HG02938 (cell line): ENCODE measurements at regions not wholly inside any gene's neighbourhood (a gene's known extent, or its start where the extent isn't known, plus 50 kb on each side); places are given as distances from the start of the nearest gene placed in this dataset.
"Not testable (repeated sequence)": the region's sequence is repeated elsewhere in the genome, so short reads cannot be mapped to it uniquely, and the experiment has no call there.

Source experiments
- ATAC-seq: cut with Tn5 transposase; IDR thresholded peaks from one replicate; pipeline ENCODE4 v1.9.1; 2021; ENCODE audit warnings: mild to moderate bottlenecking, moderate library complexity; ENCODE audit not compliant: unreplicated experiment

GRCh38 chr14:53858345-53858684 lies 98.3 kb downstream of the BMP4 start:
- ATAC-seq: no peak

GRCh38 chr14:53857625-53858344 lies 98.8 kb downstream of the BMP4 start:
- no peak for ATAC-seq

GRCh38 chr14:53855574-53855973 lies 101.1 kb downstream of the BMP4 start:
- ATAC-seq: no peak

GRCh38 chr14:53855127-53855526 lies 101.5 kb downstream of the BMP4 start:
- no peak for ATAC-seq

- ATAC-seq: no peak
Observed at GRCh38 chr14:53851394-53852090, 105.1 kb downstream of the BMP4 start.

GRCh38 chr14:53850714-53851296 lies 105.8 kb downstream of the BMP4 start:
- ATAC-seq: no peak

GRCh38 chr14:53849549-53849948 lies 107.1 kb downstream of the BMP4 start:
- no peak for ATAC-seq

- no peak for ATAC-seq
Observed at GRCh38 chr14:53848854-53849253, 107.8 kb downstream of the BMP4 start.

- no peak for ATAC-seq
Observed at GRCh38 chr14:53847881-53848280, 108.7 kb downstream of the BMP4 start.

- no peak for ATAC-seq
Observed at GRCh38 chr14:53847057-53847456, 109.6 kb downstream of the BMP4 start.

- no peak for ATAC-seq
Observed at GRCh38 chr14:53845813-53846693, 110.6 kb downstream of the BMP4 start.

GRCh38 chr14:53842938-53843337 lies 113.7 kb downstream of the BMP4 start:
- no peak for ATAC-seq

- no peak for ATAC-seq
Observed at GRCh38 chr14:53841109-53842099, 115.2 kb downstream of the BMP4 start.

- ATAC-seq: no peak
Observed at GRCh38 chr14:53840444-53840843, 116.2 kb downstream of the BMP4 start.

GRCh38 chr14:53838374-53838773 lies 118.3 kb downstream of the BMP4 start:
- ATAC-seq: no peak

GRCh38 chr14:53837656-53838055 lies 119.0 kb downstream of the BMP4 start:
- ATAC-seq: not testable (repeated sequence)

GRCh38 chr14:53836551-53836950 lies 120.1 kb downstream of the BMP4 start:
- no peak for ATAC-seq

- no peak for ATAC-seq
Observed at GRCh38 chr14:53828820-53829219, 127.8 kb downstream of the BMP4 start.

GRCh38 chr14:53824061-53824460 lies 132.6 kb downstream of the BMP4 start:
- peak; percentile 95 for ATAC-seq

GRCh38 chr14:53814392-53814791 lies 142.2 kb downstream of the BMP4 start:
- ATAC-seq: no peak
